ENCODE measurements at regions not wholly inside any gene's neighbourhood (a gene's known extent, or its start where the extent isn't known, plus 50 kb on each side); places are given as distances from the start of the nearest gene placed in this dataset.

GRCh38 chr6:94859924-94860323, 717.4 kb upstream of the MANEA start:
- TF ChIP-seq CTCF (IDR thresholded peaks at IDR 0.05; ENCODE audit: extremely low read depth in 1 of 2, insufficient read depth in 1 of 2, low read depth in 1 of 2, low read length in 2 of 2) (no peak), FOS (IDR thresholded peaks at IDR 0.05; ENCODE audit: borderline replicate concordance, insufficient read depth, low read length) (no peak), JUN (IDR thresholded peaks at IDR 0.05; ENCODE audit: borderline replicate concordance, insufficient read depth, insufficient read length, low read depth) (no peak), POLR2A (IDR thresholded peaks at IDR 0.05; ENCODE audit: low read depth, low read length) (no peak)
- TF ChIP-seq, protein P1, sequence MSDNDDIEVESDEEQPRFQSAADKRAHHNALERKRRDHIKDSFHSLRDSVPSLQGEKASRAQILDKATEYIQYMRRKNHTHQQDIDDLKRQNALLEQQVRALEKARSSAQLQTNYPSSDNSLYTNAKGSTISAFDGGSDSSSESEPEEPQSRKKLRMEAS (IDR thresholded peaks at IDR 0.05; ENCODE audit: insufficient read depth, insufficient read length), result no peak
